ENCODE measurements at regions not wholly inside any gene's neighbourhood (a gene's known extent, or its start where the extent isn't known, plus 50 kb on each side); places are given as distances from the start of the nearest gene placed in this dataset.

- BruUV-seq (replicated peaks) = no TSS peak
- ChIA-PET CTCF (no interaction called here), POLR2A (ENCODE audit: unreplicated experiment) (no interaction called here)
These were observed 181.2 kb downstream of the GBA3 start for GRCh38 chr4:22873899-22874298.

More at GRCh38 chr4:22873899-22874298, 181.2 kb downstream of the GBA3 start:
- intact Hi-C loops (cut with micrococcal nuclease) = no loop called here
- H3K79me1 ChIP-seq (ENCODE audit: low read depth in 1 of 2, low read length in 2 of 2) = no peaks in the 10 kb centered on the region
- no peak overlapping the region for H3K27ac ChIP-seq (ENCODE audit: insufficient read depth, low read length)
- H3K56ac ChIP-seq (ENCODE audit: extremely low read depth, insufficient read depth, low read length) = no peak overlapping the region
- in situ Hi-C loops (cut with MboI; ENCODE audit: low sequenced_read_pairs) = no loop called here
- H3K4ac ChIP-seq (ENCODE audit: low read depth, low read length) = no peak overlapping the region
- H2AK9ac ChIP-seq (replicated peaks; ENCODE audit: low read depth, low read length, poor library complexity) = no peak overlapping the region
- peaks cover 8% of the 10 kb centered on the region for H3K9me3 ChIP-seq (ENCODE audit: control insufficient read depth, insufficient read depth, low read length)
- no peaks in the 10 kb centered on the region for H3K9me1 ChIP-seq (ENCODE audit: insufficient read depth, low read length)
- WGBS, 2 experiments (ENCODE audit: extremely low coverage in 2 of 2, insufficient read length in 1 of 2) = no CpG with 5 or more reads among the region's 3 CpGs
- no peak overlapping the region for H4K8ac ChIP-seq (ENCODE audit: low read depth in 2 of 2, low read length in 2 of 2)
- no peaks in the 10 kb centered on the region for H3K27me3 ChIP-seq (ENCODE audit: control insufficient read depth, insufficient read depth, low read length)
- H3K23ac ChIP-seq (ENCODE audit: low read depth, low read length) = no peak overlapping the region
- H3K4me2 ChIP-seq (ENCODE audit: low read depth, low read length) = no peak overlapping the region
- no peak overlapping the region for H3K9ac ChIP-seq (ENCODE audit: low read depth, low read length)
- no peak overlapping the region for H2AFZ ChIP-seq (replicated peaks; ENCODE audit: low read length, poor library complexity)
- H4K20me1 ChIP-seq (ENCODE audit: insufficient read depth, low read length) = no peaks in the 10 kb centered on the region
- DNase-seq (no peak), ATAC-seq (ENCODE audit: low read depth) (no peak)
- H3K36me3 ChIP-seq (ENCODE audit: control insufficient read depth, insufficient read depth, low read length) = no peaks in the 10 kb centered on the region
- H4K91ac ChIP-seq (ENCODE audit: insufficient read depth, low read depth, low read length) = no peak overlapping the region
- TF ChIP-seq RCOR1 (IDR thresholded peaks at IDR 0.05; ENCODE audit: insufficient replicate concordance, low read length) = no peak
- TF ChIP-seq MAFK (IDR thresholded peaks at IDR 0.05; ENCODE audit: low read depth, low read length) = no peak
- no peak for TF ChIP-seq RAD21 (IDR thresholded peaks at IDR 0.05; ENCODE audit: low read length)
- no peak for TF ChIP-seq CTCF (conservative IDR thresholded peaks at IDR 0.05; ENCODE audit: low read depth, low read length)
- no peak for TF ChIP-seq USF2 (IDR thresholded peaks at IDR 0.05; ENCODE audit: low read depth, low read length)
- no peak for TF ChIP-seq RFX5 (IDR thresholded peaks at IDR 0.05; ENCODE audit: low read depth, low read length)
- TF ChIP-seq MAZ (IDR thresholded peaks at IDR 0.05; ENCODE audit: borderline replicate concordance, low read depth, low read length) = no peak
- TF ChIP-seq CEBPB (IDR thresholded peaks at IDR 0.05; ENCODE audit: low read depth, low read length) = no peak
- TF ChIP-seq BHLHE40 (IDR thresholded peaks at IDR 0.05; ENCODE audit: low read depth, low read length) = no peak
- TF ChIP-seq NFE2L2 (IDR thresholded peaks at IDR 0.05; ENCODE audit: low read depth, low read length) = no peak
- no peak for TF ChIP-seq POLR2A (IDR thresholded peaks at IDR 0.05; ENCODE audit: low read depth, low read length)
- no peak for TF ChIP-seq SMC3 (IDR thresholded peaks at IDR 0.05; ENCODE audit: low read depth, low read length)
- no peak for TF ChIP-seq CHD1 (IDR thresholded peaks at IDR 0.05; ENCODE audit: low read depth, low read length)
- TF ChIP-seq MXI1 (IDR thresholded peaks at IDR 0.05; ENCODE audit: borderline replicate concordance, low read depth, low read length) = no peak
- no peak overlapping the region for H2AK5ac ChIP-seq (ENCODE audit: low read depth, low read length)
- no peak overlapping the region for H3K14ac ChIP-seq (replicated peaks; ENCODE audit: low read depth, low read length)
- no peak overlapping the region for H2BK15ac ChIP-seq (ENCODE audit: low read depth, low read length)
- H3K4me3 ChIP-seq (ENCODE audit: insufficient read depth, low read depth, low read length) = no peak overlapping the region
- H2BK120ac ChIP-seq (ENCODE audit: low read depth, low read length) = no peak overlapping the region
- dilution Hi-C loops (cut with HindIII; ENCODE audit: low sequenced_read_pairs, unreplicated experiment) = no loop called here
- no peak overlapping the region for H4K5ac ChIP-seq (ENCODE audit: low read depth, low read length)
- H3K4me1 ChIP-seq (ENCODE audit: control insufficient read depth, insufficient read depth, low read length) = no peaks in the 10 kb centered on the region
- no peak overlapping the region for H3K18ac ChIP-seq (ENCODE audit: low read depth, low read length)
- H2BK20ac ChIP-seq (ENCODE audit: low read depth, low read length) = no peak overlapping the region
- H2BK5ac ChIP-seq (ENCODE audit: low read depth, low read length, poor library complexity, severe bottlenecking) = no peak overlapping the region
